SK-N-SH treated with all-trans-retinoic acid at 6 μM for 48 hours (cell line): ENCODE measurements at regions not wholly inside any gene's neighbourhood (a gene's known extent, or its start where the extent isn't known, plus 50 kb on each side); places are given as distances from the start of the nearest gene placed in this dataset.

ENCODE experiments used
- ATAC-seq: fragments of 200-7000 bp; cut with Tn5 transposase; 3 replicates; pipeline ENCODE4 v1.9.1; 2020; ENCODE audit warnings: mild to moderate bottlenecking, moderate library complexity
- ARNTL ChIP-seq: fragments of 450-650 bp; formaldehyde crosslinking; IDR thresholded peaks from 2 replicates; pipeline ENCODE4 v1.5.0; 2020; ENCODE audit warnings: low read depth, mild to moderate bottlenecking, moderate library complexity, borderline replicate concordance
- BACH2 ChIP-seq: fragments of 250-450 bp; sonication (Bioruptor Pico); IDR thresholded peaks from 2 replicates; pipeline ENCODE4 v1.9.0; 2021; ENCODE audit warnings: mild to moderate bottlenecking, borderline replicate concordance
- CSDC2 ChIP-seq: fragments of 250-450 bp; sonication (Bioruptor Pico); IDR thresholded peaks from 2 replicates; pipeline ENCODE4 v1.5.0; 2020; ENCODE audit warnings: mild to moderate bottlenecking, moderate library complexity
- ESRRG ChIP-seq: fragments of 250-450 bp; sonication (Bioruptor Pico); IDR thresholded peaks from 2 replicates; pipeline ENCODE4 v1.6.1; 2021; ENCODE audit warnings: mild to moderate bottlenecking
- GLIS3 ChIP-seq: fragments of 250-450 bp; sonication (Bioruptor Pico); IDR thresholded peaks from 2 replicates; pipeline ENCODE4 v1.5.0; 2020; ENCODE audit warnings: mild to moderate bottlenecking, moderate library complexity
- ISL1 ChIP-seq: fragments of 250-450 bp; sonication (Bioruptor Pico); IDR thresholded peaks from 2 replicates; pipeline ENCODE4 v2.1.2; 2022; ENCODE audit warnings: mild to moderate bottlenecking, moderate library complexity
- OSR1 ChIP-seq: fragments of 250-450 bp; sonication (Bioruptor Pico); IDR thresholded peaks from 2 replicates; pipeline ENCODE4 v1.8.0; 2022; ENCODE audit warnings: moderate library complexity, mild to moderate bottlenecking, inconsistent platforms
- PPARA ChIP-seq: fragments of 250-450 bp; sonication (Bioruptor Pico); IDR thresholded peaks from 2 replicates; pipeline ENCODE4 v1.5.0; 2020; ENCODE audit warnings: mild to moderate bottlenecking, borderline replicate concordance
- SNAI2 ChIP-seq: fragments of 250-450 bp; sonication (Bioruptor Pico); IDR thresholded peaks from 2 replicates; pipeline ENCODE4 v1.5.0; 2020; ENCODE audit warnings: mild to moderate bottlenecking, moderate library complexity
- TCF4 ChIP-seq: fragments of 250-450 bp; sonication (Bioruptor Pico); IDR thresholded peaks from 2 replicates; pipeline ENCODE4 v1.8.0; 2021; ENCODE audit warnings: mild to moderate bottlenecking, moderate library complexity, borderline replicate concordance
- TOX ChIP-seq: fragments of 250-450 bp; sonication (Bioruptor Pico); IDR thresholded peaks from 2 replicates; pipeline ENCODE4 v1.8.0; 2021; ENCODE audit warnings: mild to moderate bottlenecking, moderate library complexity, borderline replicate concordance
- ZC3H10 ChIP-seq: fragments of 250-450 bp; sonication (Bioruptor Pico); IDR thresholded peaks from 2 replicates; pipeline ENCODE4 v1.5.1; 2021; ENCODE audit warnings: mild to moderate bottlenecking, moderate library complexity
- ZFP3 ChIP-seq: fragments of 250-450 bp; sonication (Bioruptor Pico); IDR thresholded peaks from 2 replicates; pipeline ENCODE4 v1.5.0; 2020; ENCODE audit warnings: mild to moderate bottlenecking, moderate library complexity
- ZFP30 ChIP-seq: fragments of 450-650 bp; formaldehyde crosslinking; IDR thresholded peaks from 2 replicates; pipeline ENCODE4 v1.5.0; 2022; ENCODE audit warnings: mild to moderate bottlenecking, moderate library complexity
- ZNF565 ChIP-seq: fragments of 450-650 bp; formaldehyde crosslinking; conservative IDR thresholded peaks from 2 replicates; pipeline ENCODE4 v1.5.0; 2020; ENCODE audit warnings: low read depth, mild to moderate bottlenecking, moderate library complexity
- ZNF70 ChIP-seq: fragments of 450-650 bp; formaldehyde crosslinking; IDR thresholded peaks from 2 replicates; pipeline ENCODE4 v1.5.0; 2020; ENCODE audit warnings: mild to moderate bottlenecking, moderate library complexity
- ZNF8 ChIP-seq: fragments of 450-650 bp; formaldehyde crosslinking; IDR thresholded peaks from 2 replicates; pipeline ENCODE4 v1.5.0; 2020; ENCODE audit warnings: mild to moderate bottlenecking, moderate library complexity
- TF ChIP-seq, protein P1 (sequence below): fragments of 250-450 bp; sonication (Bioruptor Pico); IDR thresholded peaks from 2 replicates; pipeline ENCODE4 v1.5.1; 2021; ENCODE audit warnings: mild to moderate bottlenecking, moderate library complexity
- TF ChIP-seq, protein P2 (sequence below): fragments of 250-450 bp; sonication (Bioruptor Pico); IDR thresholded peaks from 2 replicates; pipeline ENCODE4 v1.8.0; 2020; ENCODE audit warnings: mild to moderate bottlenecking, moderate library complexity, borderline replicate concordance
- TF ChIP-seq, protein P3 (sequence below): fragments of 250-450 bp; sonication (Bioruptor Pico); IDR thresholded peaks from 2 replicates; pipeline ENCODE4 v1.5.1; 2020; ENCODE audit warnings: low read depth, mild to moderate bottlenecking, moderate library complexity
- TF ChIP-seq, protein P4 (sequence below): fragments of 250-450 bp; sonication (Bioruptor Pico); IDR thresholded peaks from 2 replicates; pipeline ENCODE4 v1.5.0; 2020; ENCODE audit warnings: mild to moderate bottlenecking, moderate library complexity

DNA sequence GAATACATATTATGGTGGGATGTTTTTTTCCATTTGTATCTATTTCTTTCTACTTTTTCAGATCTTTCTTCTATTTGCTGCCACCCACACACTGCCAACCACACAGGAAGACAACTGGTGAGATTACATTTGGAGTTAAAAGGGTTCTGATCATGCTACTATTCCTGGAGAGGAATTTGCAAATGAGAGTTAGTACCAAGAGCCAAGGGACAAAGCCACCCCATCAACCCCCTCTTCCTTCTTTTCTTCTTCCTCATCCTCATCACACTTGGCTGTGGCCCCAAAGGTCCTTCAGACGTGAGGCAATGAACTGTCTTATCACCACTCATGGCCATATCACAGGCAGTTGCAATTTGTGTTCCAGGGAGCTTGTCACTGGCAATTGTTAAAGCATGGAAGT lies 215.6 kb upstream of the SLC14A2 start (continued):
- no peak for TF ChIP-seq ESRRG (CRISPR knock-in tag)
- no peak for TF ChIP-seq GLIS3 (CRISPR knock-in tag)
- TF ChIP-seq SNAI2 (CRISPR knock-in tag): no peak

DNA sequence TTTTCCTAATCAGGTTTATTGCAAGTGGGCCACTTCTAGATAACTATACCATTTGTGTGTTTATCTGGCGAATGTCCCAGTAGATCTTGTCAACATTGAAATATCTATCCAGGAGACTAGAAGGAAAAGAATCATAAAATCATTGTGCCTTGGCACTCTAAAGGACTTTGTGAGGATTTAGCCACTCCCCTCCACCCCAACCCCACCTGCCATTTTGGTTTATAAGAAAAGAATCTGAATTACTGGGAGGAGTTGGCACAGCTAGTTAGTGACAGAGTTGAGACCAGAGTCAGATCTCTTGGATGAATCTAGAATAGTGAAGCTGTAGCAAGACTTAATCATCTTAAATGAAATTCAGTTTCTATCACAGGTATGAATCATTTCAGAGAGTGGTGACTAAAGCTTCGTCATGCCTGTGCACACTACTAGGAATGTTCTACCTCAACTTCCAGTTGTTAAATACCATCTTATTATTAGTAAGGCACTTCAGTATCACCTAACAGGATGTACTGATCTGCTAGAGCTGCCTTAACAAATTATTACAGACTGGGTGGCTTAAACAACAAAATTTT lies 212.7 kb upstream of the SLC14A2 start:
- no peak for TF ChIP-seq ZFP30 (CRISPR knock-in tag)
- TF ChIP-seq, protein P1, sequence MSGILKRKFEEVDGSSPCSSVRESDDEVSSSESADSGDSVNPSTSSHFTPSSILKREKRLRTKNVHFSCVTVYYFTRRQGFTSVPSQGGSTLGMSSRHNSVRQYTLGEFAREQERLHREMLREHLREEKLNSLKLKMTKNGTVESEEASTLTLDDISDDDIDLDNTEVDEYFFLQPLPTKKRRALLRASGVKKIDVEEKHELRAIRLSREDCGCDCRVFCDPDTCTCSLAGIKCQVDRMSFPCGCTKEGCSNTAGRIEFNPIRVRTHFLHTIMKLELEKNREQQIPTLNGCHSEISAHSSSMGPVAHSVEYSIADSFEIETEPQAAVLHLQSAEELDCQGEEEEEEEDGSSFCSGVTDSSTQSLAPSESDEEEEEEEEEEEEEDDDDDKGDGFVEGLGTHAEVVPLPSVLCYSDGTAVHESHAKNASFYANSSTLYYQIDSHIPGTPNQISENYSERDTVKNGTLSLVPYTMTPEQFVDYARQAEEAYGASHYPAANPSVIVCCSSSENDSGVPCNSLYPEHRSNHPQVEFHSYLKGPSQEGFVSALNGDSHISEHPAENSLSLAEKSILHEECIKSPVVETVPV (CRISPR knock-in tag): no peak
- peak; percentile 66 for ATAC-seq

DNA sequence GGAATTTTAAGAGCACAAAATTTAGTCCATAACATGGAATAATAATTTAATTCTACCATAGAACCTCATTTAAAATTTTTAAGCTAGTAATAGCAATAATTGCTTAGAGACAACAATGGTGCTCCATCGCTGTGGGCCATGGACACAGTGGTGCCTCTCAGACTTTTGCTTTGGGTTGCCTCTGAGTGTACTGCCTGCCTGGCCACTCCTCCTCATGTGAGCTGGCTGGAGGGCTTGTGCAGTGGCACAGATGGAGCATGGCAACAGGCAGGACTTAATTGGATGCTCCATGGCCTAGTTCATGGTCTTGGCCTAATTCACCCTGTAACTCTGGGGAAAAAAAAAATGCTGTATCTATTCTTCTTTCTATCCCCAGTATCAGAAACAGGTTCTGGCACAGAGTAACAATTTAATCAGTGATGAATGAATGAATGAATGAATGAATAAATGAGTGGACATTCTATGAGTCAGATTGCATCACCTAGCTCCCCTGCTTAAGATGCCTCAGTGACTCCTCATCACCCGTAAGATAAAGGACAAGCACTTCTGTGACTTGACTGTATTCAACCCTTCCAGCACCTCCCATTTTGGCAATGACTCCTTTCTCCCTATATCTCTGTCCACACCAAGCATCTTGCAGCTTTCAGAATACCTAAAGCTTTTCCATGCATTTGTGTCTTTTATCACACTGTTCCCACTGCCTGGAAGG lies 211.8 kb upstream of the SLC14A2 start:
- no peak for ATAC-seq

DNA sequence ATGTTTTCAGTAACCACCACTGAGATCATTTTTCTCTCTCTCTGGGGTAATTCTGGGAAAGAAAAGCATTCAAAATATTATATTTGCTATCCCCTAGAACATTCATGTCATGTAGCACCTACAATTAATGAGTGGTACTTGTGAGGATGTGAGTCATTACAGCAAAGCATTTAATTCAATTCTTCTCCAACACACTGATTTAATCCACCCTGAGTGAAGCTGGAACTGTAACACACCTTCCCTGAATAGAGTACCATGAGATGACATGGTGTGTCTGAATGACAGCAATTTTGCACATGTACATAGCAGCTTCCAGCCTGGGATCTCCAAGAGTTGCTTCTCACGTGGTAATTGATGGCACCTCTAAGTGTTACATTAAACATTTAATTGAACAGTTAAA lies 207.1 kb upstream of the SLC14A2 start:
- ATAC-seq: no peak
- no peak for TF ChIP-seq ESRRG (CRISPR knock-in tag)
- TF ChIP-seq, protein P2, sequence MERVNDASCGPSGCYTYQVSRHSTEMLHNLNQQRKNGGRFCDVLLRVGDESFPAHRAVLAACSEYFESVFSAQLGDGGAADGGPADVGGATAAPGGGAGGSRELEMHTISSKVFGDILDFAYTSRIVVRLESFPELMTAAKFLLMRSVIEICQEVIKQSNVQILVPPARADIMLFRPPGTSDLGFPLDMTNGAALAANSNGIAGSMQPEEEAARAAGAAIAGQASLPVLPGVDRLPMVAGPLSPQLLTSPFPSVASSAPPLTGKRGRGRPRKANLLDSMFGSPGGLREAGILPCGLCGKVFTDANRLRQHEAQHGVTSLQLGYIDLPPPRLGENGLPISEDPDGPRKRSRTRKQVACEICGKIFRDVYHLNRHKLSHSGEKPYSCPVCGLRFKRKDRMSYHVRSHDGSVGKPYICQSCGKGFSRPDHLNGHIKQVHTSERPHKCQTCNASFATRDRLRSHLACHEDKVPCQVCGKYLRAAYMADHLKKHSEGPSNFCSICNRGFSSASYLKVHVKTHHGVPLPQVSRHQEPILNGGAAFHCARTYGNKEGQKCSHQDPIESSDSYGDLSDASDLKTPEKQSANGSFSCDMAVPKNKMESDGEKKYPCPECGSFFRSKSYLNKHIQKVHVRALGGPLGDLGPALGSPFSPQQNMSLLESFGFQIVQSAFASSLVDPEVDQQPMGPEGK (CRISPR knock-in tag): no peak
- TF ChIP-seq ISL1: no peak
- TF ChIP-seq, protein P3, sequence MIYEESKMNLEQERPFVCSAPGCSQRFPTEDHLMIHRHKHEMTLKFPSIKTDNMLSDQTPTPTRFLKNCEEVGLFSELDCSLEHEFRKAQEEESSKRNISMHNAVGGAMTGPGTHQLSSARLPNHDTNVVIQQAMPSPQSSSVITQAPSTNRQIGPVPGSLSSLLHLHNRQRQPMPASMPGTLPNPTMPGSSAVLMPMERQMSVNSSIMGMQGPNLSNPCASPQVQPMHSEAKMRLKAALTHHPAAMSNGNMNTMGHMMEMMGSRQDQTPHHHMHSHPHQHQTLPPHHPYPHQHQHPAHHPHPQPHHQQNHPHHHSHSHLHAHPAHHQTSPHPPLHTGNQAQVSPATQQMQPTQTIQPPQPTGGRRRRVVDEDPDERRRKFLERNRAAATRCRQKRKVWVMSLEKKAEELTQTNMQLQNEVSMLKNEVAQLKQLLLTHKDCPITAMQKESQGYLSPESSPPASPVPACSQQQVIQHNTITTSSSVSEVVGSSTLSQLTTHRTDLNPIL (CRISPR knock-in tag): no peak
- TF ChIP-seq ZNF70 (CRISPR knock-in tag): no peak
- TF ChIP-seq, protein P1 (CRISPR knock-in tag): no peak
- no peak for TF ChIP-seq ZC3H10 (CRISPR knock-in tag)
- TF ChIP-seq BACH2 (CRISPR knock-in tag): no peak
- TF ChIP-seq ZFP30 (CRISPR knock-in tag): no peak
- no peak for TF ChIP-seq ARNTL (CRISPR knock-in tag)
- no peak for TF ChIP-seq GLIS3 (CRISPR knock-in tag)

More for the DNA sequence above, 211.8 kb upstream of the SLC14A2 start:
- TF ChIP-seq BACH2 (CRISPR knock-in tag) (no peak), PPARA (no peak), ZC3H10 (CRISPR knock-in tag) (no peak), OSR1 (CRISPR knock-in tag) (no peak), ZNF70 (CRISPR knock-in tag) (no peak), ZNF565 (CRISPR knock-in tag) (no peak), GLIS3 (CRISPR knock-in tag) (no peak), ESRRG (CRISPR knock-in tag) (no peak), TCF4 (no peak), ARNTL (CRISPR knock-in tag) (no peak), CSDC2 (no peak), TOX (CRISPR knock-in tag) (no peak), ZNF8 (CRISPR knock-in tag) (no peak), ZFP30 (CRISPR knock-in tag) (no peak), ZFP3 (CRISPR knock-in tag) (no peak)
- TF ChIP-seq, protein P4, sequence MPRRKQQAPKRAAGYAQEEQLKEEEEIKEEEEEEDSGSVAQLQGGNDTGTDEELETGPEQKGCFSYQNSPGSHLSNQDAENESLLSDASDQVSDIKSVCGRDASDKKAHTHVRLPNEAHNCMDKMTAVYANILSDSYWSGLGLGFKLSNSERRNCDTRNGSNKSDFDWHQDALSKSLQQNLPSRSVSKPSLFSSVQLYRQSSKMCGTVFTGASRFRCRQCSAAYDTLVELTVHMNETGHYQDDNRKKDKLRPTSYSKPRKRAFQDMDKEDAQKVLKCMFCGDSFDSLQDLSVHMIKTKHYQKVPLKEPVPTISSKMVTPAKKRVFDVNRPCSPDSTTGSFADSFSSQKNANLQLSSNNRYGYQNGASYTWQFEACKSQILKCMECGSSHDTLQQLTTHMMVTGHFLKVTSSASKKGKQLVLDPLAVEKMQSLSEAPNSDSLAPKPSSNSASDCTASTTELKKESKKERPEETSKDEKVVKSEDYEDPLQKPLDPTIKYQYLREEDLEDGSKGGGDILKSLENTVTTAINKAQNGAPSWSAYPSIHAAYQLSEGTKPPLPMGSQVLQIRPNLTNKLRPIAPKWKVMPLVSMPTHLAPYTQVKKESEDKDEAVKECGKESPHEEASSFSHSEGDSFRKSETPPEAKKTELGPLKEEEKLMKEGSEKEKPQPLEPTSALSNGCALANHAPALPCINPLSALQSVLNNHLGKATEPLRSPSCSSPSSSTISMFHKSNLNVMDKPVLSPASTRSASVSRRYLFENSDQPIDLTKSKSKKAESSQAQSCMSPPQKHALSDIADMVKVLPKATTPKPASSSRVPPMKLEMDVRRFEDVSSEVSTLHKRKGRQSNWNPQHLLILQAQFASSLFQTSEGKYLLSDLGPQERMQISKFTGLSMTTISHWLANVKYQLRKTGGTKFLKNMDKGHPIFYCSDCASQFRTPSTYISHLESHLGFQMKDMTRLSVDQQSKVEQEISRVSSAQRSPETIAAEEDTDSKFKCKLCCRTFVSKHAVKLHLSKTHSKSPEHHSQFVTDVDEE (CRISPR knock-in tag): no peak
- TF ChIP-seq, protein P2 (CRISPR knock-in tag): no peak
